SK-N-SH treated with all-trans-retinoic acid at 6 μM for 48 hours (cell line): ENCODE measurements at regions not wholly inside any gene's neighbourhood (a gene's known extent, or its start where the extent isn't known, plus 50 kb on each side); places are given as distances from the start of the nearest gene placed in this dataset.

Experiments used
- ATAC-seq: fragments of 200-7000 bp; cut with Tn5 transposase; 3 replicates; pipeline ENCODE4 v1.9.1; 2020; ENCODE audit warnings: mild to moderate bottlenecking, moderate library complexity
- ARNTL ChIP-seq: fragments of 450-650 bp; formaldehyde crosslinking; IDR thresholded peaks from 2 replicates; pipeline ENCODE4 v1.5.0; 2020; ENCODE audit warnings: low read depth, mild to moderate bottlenecking, moderate library complexity, borderline replicate concordance
- CSDC2 ChIP-seq: fragments of 250-450 bp; sonication (Bioruptor Pico); IDR thresholded peaks from 2 replicates; pipeline ENCODE4 v1.5.0; 2020; ENCODE audit warnings: mild to moderate bottlenecking, moderate library complexity
- ESRRG ChIP-seq: fragments of 250-450 bp; sonication (Bioruptor Pico); IDR thresholded peaks from 2 replicates; pipeline ENCODE4 v1.6.1; 2021; ENCODE audit warnings: mild to moderate bottlenecking
- ISL1 ChIP-seq: fragments of 250-450 bp; sonication (Bioruptor Pico); IDR thresholded peaks from 2 replicates; pipeline ENCODE4 v2.1.2; 2022; ENCODE audit warnings: mild to moderate bottlenecking, moderate library complexity
- OSR1 ChIP-seq: fragments of 250-450 bp; sonication (Bioruptor Pico); IDR thresholded peaks from 2 replicates; pipeline ENCODE4 v1.8.0; 2022; ENCODE audit warnings: moderate library complexity, mild to moderate bottlenecking, inconsistent platforms
- RARB ChIP-seq: fragments of 250-450 bp; sonication (Bioruptor Pico); IDR thresholded peaks from 2 replicates; pipeline ENCODE4 v1.8.0; 2021; ENCODE audit warnings: mild to moderate bottlenecking, moderate library complexity
- SNAI2 ChIP-seq: fragments of 250-450 bp; sonication (Bioruptor Pico); IDR thresholded peaks from 2 replicates; pipeline ENCODE4 v1.5.0; 2020; ENCODE audit warnings: mild to moderate bottlenecking, moderate library complexity
- TCF4 ChIP-seq: fragments of 250-450 bp; sonication (Bioruptor Pico); IDR thresholded peaks from 2 replicates; pipeline ENCODE4 v1.8.0; 2021; ENCODE audit warnings: mild to moderate bottlenecking, moderate library complexity, borderline replicate concordance
- TOX ChIP-seq: fragments of 250-450 bp; sonication (Bioruptor Pico); IDR thresholded peaks from 2 replicates; pipeline ENCODE4 v1.8.0; 2021; ENCODE audit warnings: mild to moderate bottlenecking, moderate library complexity, borderline replicate concordance
- ZC3H10 ChIP-seq: fragments of 250-450 bp; sonication (Bioruptor Pico); IDR thresholded peaks from 2 replicates; pipeline ENCODE4 v1.5.1; 2021; ENCODE audit warnings: mild to moderate bottlenecking, moderate library complexity
- ZFP3 ChIP-seq: fragments of 250-450 bp; sonication (Bioruptor Pico); IDR thresholded peaks from 2 replicates; pipeline ENCODE4 v1.5.0; 2020; ENCODE audit warnings: mild to moderate bottlenecking, moderate library complexity
- ZFP30 ChIP-seq: fragments of 450-650 bp; formaldehyde crosslinking; IDR thresholded peaks from 2 replicates; pipeline ENCODE4 v1.5.0; 2022; ENCODE audit warnings: mild to moderate bottlenecking, moderate library complexity
- ZNF565 ChIP-seq: fragments of 450-650 bp; formaldehyde crosslinking; conservative IDR thresholded peaks from 2 replicates; pipeline ENCODE4 v1.5.0; 2020; ENCODE audit warnings: low read depth, mild to moderate bottlenecking, moderate library complexity
- ZNF70 ChIP-seq: fragments of 450-650 bp; formaldehyde crosslinking; IDR thresholded peaks from 2 replicates; pipeline ENCODE4 v1.5.0; 2020; ENCODE audit warnings: mild to moderate bottlenecking, moderate library complexity
- ZNF8 ChIP-seq: fragments of 450-650 bp; formaldehyde crosslinking; IDR thresholded peaks from 2 replicates; pipeline ENCODE4 v1.5.0; 2020; ENCODE audit warnings: mild to moderate bottlenecking, moderate library complexity
- TF ChIP-seq, protein P1 (sequence below): fragments of 250-450 bp; sonication (Bioruptor Pico); IDR thresholded peaks from 2 replicates; pipeline ENCODE4 v1.8.0; 2020; ENCODE audit warnings: mild to moderate bottlenecking, moderate library complexity, borderline replicate concordance
- TF ChIP-seq, protein P2 (sequence below): fragments of 250-450 bp; sonication (Bioruptor Pico); IDR thresholded peaks from 2 replicates; pipeline ENCODE4 v1.5.1; 2020; ENCODE audit warnings: low read depth, mild to moderate bottlenecking, moderate library complexity
- TF ChIP-seq, protein P3 (sequence below): fragments of 250-450 bp; sonication (Bioruptor Pico); IDR thresholded peaks from 2 replicates; pipeline ENCODE4 v1.5.1; 2021; ENCODE audit warnings: mild to moderate bottlenecking, moderate library complexity
- TF ChIP-seq, protein P4 (sequence below): fragments of 250-450 bp; sonication (Bioruptor Pico); IDR thresholded peaks from 2 replicates; pipeline ENCODE4 v1.5.0; 2020; ENCODE audit warnings: mild to moderate bottlenecking, moderate library complexity
- TF ChIP-seq, protein P5 (sequence below): fragments of 250-450 bp; sonication (Bioruptor Pico); IDR thresholded peaks from 2 replicates; pipeline ENCODE4 v1.8.0; 2021; ENCODE audit warnings: low read depth, mild to moderate bottlenecking, moderate library complexity, borderline replicate concordance

DNA sequence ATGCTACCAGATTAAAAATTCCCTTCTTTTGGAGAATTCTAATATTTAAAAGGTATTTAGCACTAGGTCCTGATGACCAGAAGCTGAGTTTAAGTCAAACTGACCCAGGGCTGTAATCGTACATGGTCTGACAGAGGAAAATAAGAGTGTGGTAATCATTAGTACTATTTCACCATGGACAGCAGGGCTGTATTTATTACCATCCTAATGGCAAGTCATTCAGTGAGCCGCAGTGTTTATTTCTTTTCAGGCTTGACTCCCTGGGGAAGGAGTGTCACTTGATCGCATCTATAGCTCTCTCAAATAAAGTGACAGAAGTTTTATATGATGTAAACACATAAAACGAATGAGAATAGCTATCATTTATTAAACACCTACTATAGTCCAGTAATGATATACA is 261.8 kb downstream of the BTG1 start:
- TF ChIP-seq, protein P1, sequence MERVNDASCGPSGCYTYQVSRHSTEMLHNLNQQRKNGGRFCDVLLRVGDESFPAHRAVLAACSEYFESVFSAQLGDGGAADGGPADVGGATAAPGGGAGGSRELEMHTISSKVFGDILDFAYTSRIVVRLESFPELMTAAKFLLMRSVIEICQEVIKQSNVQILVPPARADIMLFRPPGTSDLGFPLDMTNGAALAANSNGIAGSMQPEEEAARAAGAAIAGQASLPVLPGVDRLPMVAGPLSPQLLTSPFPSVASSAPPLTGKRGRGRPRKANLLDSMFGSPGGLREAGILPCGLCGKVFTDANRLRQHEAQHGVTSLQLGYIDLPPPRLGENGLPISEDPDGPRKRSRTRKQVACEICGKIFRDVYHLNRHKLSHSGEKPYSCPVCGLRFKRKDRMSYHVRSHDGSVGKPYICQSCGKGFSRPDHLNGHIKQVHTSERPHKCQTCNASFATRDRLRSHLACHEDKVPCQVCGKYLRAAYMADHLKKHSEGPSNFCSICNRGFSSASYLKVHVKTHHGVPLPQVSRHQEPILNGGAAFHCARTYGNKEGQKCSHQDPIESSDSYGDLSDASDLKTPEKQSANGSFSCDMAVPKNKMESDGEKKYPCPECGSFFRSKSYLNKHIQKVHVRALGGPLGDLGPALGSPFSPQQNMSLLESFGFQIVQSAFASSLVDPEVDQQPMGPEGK (CRISPR knock-in tag), result no peak
- TF ChIP-seq RARB (no peak), ISL1 (CRISPR knock-in tag) (no peak), ZNF70 (CRISPR knock-in tag) (no peak), ARNTL (CRISPR knock-in tag) (no peak), TCF4 (no peak), ESRRG (no peak)
- TF ChIP-seq, protein P2, sequence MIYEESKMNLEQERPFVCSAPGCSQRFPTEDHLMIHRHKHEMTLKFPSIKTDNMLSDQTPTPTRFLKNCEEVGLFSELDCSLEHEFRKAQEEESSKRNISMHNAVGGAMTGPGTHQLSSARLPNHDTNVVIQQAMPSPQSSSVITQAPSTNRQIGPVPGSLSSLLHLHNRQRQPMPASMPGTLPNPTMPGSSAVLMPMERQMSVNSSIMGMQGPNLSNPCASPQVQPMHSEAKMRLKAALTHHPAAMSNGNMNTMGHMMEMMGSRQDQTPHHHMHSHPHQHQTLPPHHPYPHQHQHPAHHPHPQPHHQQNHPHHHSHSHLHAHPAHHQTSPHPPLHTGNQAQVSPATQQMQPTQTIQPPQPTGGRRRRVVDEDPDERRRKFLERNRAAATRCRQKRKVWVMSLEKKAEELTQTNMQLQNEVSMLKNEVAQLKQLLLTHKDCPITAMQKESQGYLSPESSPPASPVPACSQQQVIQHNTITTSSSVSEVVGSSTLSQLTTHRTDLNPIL (CRISPR knock-in tag), result no peak
- TF ChIP-seq, protein P3, sequence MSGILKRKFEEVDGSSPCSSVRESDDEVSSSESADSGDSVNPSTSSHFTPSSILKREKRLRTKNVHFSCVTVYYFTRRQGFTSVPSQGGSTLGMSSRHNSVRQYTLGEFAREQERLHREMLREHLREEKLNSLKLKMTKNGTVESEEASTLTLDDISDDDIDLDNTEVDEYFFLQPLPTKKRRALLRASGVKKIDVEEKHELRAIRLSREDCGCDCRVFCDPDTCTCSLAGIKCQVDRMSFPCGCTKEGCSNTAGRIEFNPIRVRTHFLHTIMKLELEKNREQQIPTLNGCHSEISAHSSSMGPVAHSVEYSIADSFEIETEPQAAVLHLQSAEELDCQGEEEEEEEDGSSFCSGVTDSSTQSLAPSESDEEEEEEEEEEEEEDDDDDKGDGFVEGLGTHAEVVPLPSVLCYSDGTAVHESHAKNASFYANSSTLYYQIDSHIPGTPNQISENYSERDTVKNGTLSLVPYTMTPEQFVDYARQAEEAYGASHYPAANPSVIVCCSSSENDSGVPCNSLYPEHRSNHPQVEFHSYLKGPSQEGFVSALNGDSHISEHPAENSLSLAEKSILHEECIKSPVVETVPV (CRISPR knock-in tag), result no peak
- no peak for ATAC-seq

DNA sequence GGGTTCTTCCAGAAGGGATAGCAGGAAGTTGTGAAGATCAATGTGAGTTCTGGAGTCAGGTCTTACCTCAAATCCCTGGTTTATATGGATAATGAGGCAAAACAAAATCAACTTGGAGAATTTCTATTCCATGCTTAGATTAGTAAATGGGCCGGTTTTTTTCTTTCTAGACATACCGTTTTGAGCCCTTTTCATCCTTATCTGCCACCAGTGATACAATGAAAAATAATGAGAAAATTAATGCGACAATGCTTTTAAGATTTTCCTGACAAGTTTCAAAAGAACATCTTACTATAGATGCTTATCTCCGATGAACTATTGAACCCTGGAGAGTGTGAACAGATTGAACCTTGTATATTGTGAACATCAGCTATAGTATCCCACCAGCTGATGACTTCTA is 262.7 kb downstream of the BTG1 start:
- no peak for ATAC-seq
- TF ChIP-seq ZFP30 (CRISPR knock-in tag), result no peak
- TF ChIP-seq ZNF8 (CRISPR knock-in tag), result peak; percentile 92
- no peak for TF ChIP-seq OSR1

DNA sequence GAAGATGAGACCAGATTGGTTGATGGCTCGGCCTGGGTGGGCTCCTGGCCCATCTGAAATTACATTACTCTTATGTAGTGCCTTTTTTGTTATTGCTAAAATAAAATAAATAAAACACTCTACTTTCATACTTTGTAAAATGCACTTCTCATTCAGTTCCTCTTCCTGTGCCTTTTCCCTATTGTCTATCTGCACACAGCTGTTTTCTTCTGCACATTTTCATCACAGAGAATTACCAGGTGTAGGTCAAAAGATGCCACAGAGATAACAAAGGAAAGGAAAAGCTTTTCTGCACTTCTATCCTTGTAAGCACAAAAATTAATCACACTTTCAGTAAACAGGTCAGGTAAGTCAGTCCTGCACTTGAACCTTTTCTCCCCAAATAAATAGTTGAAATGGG is 265.1 kb downstream of the BTG1 start:
- TF ChIP-seq ISL1 (CRISPR knock-in tag) (no peak), SNAI2 (no peak), ZNF70 (CRISPR knock-in tag) (no peak), ZFP3 (CRISPR knock-in tag) (no peak), CSDC2 (CRISPR knock-in tag) (no peak), OSR1 (no peak), ZC3H10 (CRISPR knock-in tag) (no peak), ZFP30 (CRISPR knock-in tag) (no peak), TOX (no peak), ZNF565 (CRISPR knock-in tag) (no peak)
- TF ChIP-seq, protein P4, sequence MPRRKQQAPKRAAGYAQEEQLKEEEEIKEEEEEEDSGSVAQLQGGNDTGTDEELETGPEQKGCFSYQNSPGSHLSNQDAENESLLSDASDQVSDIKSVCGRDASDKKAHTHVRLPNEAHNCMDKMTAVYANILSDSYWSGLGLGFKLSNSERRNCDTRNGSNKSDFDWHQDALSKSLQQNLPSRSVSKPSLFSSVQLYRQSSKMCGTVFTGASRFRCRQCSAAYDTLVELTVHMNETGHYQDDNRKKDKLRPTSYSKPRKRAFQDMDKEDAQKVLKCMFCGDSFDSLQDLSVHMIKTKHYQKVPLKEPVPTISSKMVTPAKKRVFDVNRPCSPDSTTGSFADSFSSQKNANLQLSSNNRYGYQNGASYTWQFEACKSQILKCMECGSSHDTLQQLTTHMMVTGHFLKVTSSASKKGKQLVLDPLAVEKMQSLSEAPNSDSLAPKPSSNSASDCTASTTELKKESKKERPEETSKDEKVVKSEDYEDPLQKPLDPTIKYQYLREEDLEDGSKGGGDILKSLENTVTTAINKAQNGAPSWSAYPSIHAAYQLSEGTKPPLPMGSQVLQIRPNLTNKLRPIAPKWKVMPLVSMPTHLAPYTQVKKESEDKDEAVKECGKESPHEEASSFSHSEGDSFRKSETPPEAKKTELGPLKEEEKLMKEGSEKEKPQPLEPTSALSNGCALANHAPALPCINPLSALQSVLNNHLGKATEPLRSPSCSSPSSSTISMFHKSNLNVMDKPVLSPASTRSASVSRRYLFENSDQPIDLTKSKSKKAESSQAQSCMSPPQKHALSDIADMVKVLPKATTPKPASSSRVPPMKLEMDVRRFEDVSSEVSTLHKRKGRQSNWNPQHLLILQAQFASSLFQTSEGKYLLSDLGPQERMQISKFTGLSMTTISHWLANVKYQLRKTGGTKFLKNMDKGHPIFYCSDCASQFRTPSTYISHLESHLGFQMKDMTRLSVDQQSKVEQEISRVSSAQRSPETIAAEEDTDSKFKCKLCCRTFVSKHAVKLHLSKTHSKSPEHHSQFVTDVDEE (CRISPR knock-in tag), result no peak
- TF ChIP-seq, protein P2 (CRISPR knock-in tag), result no peak
- TF ChIP-seq, protein P5, sequence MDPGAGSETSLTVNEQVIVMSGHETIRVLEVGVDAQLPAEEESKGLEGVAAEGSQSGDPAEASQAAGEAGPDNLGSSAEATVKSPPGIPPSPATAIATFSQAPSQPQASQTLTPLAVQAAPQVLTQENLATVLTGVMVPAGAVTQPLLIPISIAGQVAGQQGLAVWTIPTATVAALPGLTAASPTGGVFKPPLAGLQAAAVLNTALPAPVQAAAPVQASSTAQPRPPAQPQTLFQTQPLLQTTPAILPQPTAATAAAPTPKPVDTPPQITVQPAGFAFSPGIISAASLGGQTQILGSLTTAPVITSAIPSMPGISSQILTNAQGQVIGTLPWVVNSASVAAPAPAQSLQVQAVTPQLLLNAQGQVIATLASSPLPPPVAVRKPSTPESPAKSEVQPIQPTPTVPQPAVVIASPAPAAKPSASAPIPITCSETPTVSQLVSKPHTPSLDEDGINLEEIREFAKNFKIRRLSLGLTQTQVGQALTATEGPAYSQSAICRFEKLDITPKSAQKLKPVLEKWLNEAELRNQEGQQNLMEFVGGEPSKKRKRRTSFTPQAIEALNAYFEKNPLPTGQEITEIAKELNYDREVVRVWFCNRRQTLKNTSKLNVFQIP (CRISPR knock-in tag), result no peak
- TF ChIP-seq, protein P3 (CRISPR knock-in tag), result no peak
- TF ChIP-seq, protein P1 (CRISPR knock-in tag), result no peak
- no peak for ATAC-seq
